ENCODE measurements at regions not wholly inside any gene's neighbourhood (a gene's known extent, or its start where the extent isn't known, plus 50 kb on each side); places are given as distances from the start of the nearest gene placed in this dataset.

GRCh38 chr3:197430934-197431333, 124.8 kb downstream of the BDH1 start:
- Histone ChIP-seq H3K27ac (ENCODE audit: low read length) (no peak overlapping the region), H3K9me3 (ENCODE audit: control insufficient read depth in 2 of 2, low read length in 2 of 2) (no peaks in the 10 kb centered on the region), H3K4me1 (ENCODE audit: control insufficient read depth, insufficient read depth, low read length) (peaks cover 2% of the 10 kb centered on the region), H3K36me3 (ENCODE audit: control insufficient read depth in 2 of 2, insufficient read depth in 2 of 2, low read length in 2 of 2) (no peaks in the 10 kb centered on the region), H3K4me3 (ENCODE audit: low read length in 2 of 2) (no peak overlapping the region), H3K27me3 (ENCODE audit: control insufficient read depth in 1 of 2, insufficient read depth in 2 of 2, low read length in 2 of 2) (peaks cover 0 to 6% of the 10 kb centered on the region in 2 donors), H3K9ac (ENCODE audit: low read length in 2 of 2) (no peak overlapping the region)

GRCh38 chr3:197430502-197430901, 125.3 kb downstream of the BDH1 start:
- no peak overlapping the region for H3K27ac ChIP-seq (ENCODE audit: low read length)
- H3K9me3 ChIP-seq (ENCODE audit: control insufficient read depth in 2 of 2, low read length in 2 of 2), result no peaks in the 10 kb centered on the region
- no peak overlapping the region for H3K4me3 ChIP-seq (ENCODE audit: low read length in 2 of 2)
- no peaks in the 10 kb centered on the region for H3K36me3 ChIP-seq (ENCODE audit: control insufficient read depth in 2 of 2, insufficient read depth in 2 of 2, low read length in 2 of 2)
- no peak overlapping the region for H3K9ac ChIP-seq (ENCODE audit: low read length in 2 of 2)
- peaks cover 0 to 6% of the 10 kb centered on the region in 2 donors for H3K27me3 ChIP-seq (ENCODE audit: control insufficient read depth in 1 of 2, insufficient read depth in 2 of 2, low read length in 2 of 2)
- peaks cover 2% of the 10 kb centered on the region for H3K4me1 ChIP-seq (ENCODE audit: control insufficient read depth, insufficient read depth, low read length)

GRCh38 chr3:197428952-197429351, 126.8 kb downstream of the BDH1 start:
- Histone ChIP-seq H3K9ac (ENCODE audit: low read length in 2 of 2) (no peak overlapping the region), H3K4me3 (ENCODE audit: low read length in 2 of 2) (no peak overlapping the region), H3K27ac (ENCODE audit: low read length) (no peak overlapping the region), H3K36me3 (ENCODE audit: control insufficient read depth in 2 of 2, insufficient read depth in 2 of 2, low read length in 2 of 2) (no peaks in the 10 kb centered on the region), H3K4me1 (ENCODE audit: control insufficient read depth, insufficient read depth, low read length) (peaks cover 2% of the 10 kb centered on the region), H3K27me3 (ENCODE audit: control insufficient read depth in 1 of 2, insufficient read depth in 2 of 2, low read length in 2 of 2) (peaks cover 0 to 6% of the 10 kb centered on the region in 2 donors), H3K9me3 (ENCODE audit: control insufficient read depth in 2 of 2, low read length in 2 of 2) (no peaks in the 10 kb centered on the region)

- no peak overlapping the region for H3K9ac ChIP-seq (ENCODE audit: low read length in 2 of 2)
- no peaks in the 10 kb centered on the region for H3K9me3 ChIP-seq (ENCODE audit: control insufficient read depth in 2 of 2, low read length in 2 of 2)
- H3K36me3 ChIP-seq (ENCODE audit: control insufficient read depth in 2 of 2, insufficient read depth in 2 of 2, low read length in 2 of 2), result no peaks in the 10 kb centered on the region
- H3K4me3 ChIP-seq (ENCODE audit: low read length in 2 of 2), result no peak overlapping the region
- peaks cover 0 to 9% of the 10 kb centered on the region in 2 donors for H3K27me3 ChIP-seq (ENCODE audit: control insufficient read depth in 1 of 2, insufficient read depth in 2 of 2, low read length in 2 of 2)
- peaks cover 2% of the 10 kb centered on the region for H3K4me1 ChIP-seq (ENCODE audit: control insufficient read depth, insufficient read depth, low read length)
- no peak overlapping the region for H3K27ac ChIP-seq (ENCODE audit: low read length)
Measured at GRCh38 chr3:197428117-197428801, 127.5 kb downstream of the BDH1 start.

- peaks cover 2% of the 10 kb centered on the region for H3K4me1 ChIP-seq (ENCODE audit: control insufficient read depth, insufficient read depth, low read length)
- H3K4me3 ChIP-seq (ENCODE audit: low read length in 2 of 2), result no peak overlapping the region
- H3K9me3 ChIP-seq (ENCODE audit: control insufficient read depth in 2 of 2, low read length in 2 of 2), result no peaks in the 10 kb centered on the region
- H3K27me3 ChIP-seq (ENCODE audit: control insufficient read depth in 1 of 2, insufficient read depth in 2 of 2, low read length in 2 of 2), result peaks cover 0 to 13% of the 10 kb centered on the region in 2 donors
- no peaks in the 10 kb centered on the region for H3K36me3 ChIP-seq (ENCODE audit: control insufficient read depth in 2 of 2, insufficient read depth in 2 of 2, low read length in 2 of 2)
- H3K27ac ChIP-seq (ENCODE audit: low read length), result no peak overlapping the region
- H3K9ac ChIP-seq (ENCODE audit: low read length in 2 of 2), result no peak overlapping the region
Measured at GRCh38 chr3:197427021-197427420, 128.6 kb upstream of the DLG1 start.

- peaks cover 2% of the 10 kb centered on the region for H3K4me1 ChIP-seq (ENCODE audit: control insufficient read depth, insufficient read depth, low read length)
Measured at GRCh38 chr3:197426121-197426566, 127.7 kb upstream of the DLG1 start.

GRCh38 chr3:197425485-197426120, 127.2 kb upstream of the DLG1 start:
- H3K36me3 ChIP-seq (ENCODE audit: control insufficient read depth in 2 of 2, insufficient read depth in 2 of 2, low read length in 2 of 2), result no peaks in the 10 kb centered on the region
- H3K4me1 ChIP-seq (ENCODE audit: control insufficient read depth, insufficient read depth, low read length), result peaks cover 2% of the 10 kb centered on the region
- H3K4me3 ChIP-seq (ENCODE audit: low read length in 2 of 2), result no peak overlapping the region
- H3K9me3 ChIP-seq (ENCODE audit: control insufficient read depth in 2 of 2, low read length in 2 of 2), result no peaks in the 10 kb centered on the region
- no peak overlapping the region for H3K9ac ChIP-seq (ENCODE audit: low read length in 2 of 2)
- H3K27ac ChIP-seq (ENCODE audit: low read length), result no peak overlapping the region
- peaks cover 0 to 15% of the 10 kb centered on the region in 2 donors for H3K27me3 ChIP-seq (ENCODE audit: control insufficient read depth in 1 of 2, insufficient read depth in 2 of 2, low read length in 2 of 2)

More at GRCh38 chr3:197426121-197426566, 127.7 kb upstream of the DLG1 start:
- Histone ChIP-seq H3K9ac (ENCODE audit: low read length in 2 of 2) (no peak overlapping the region), H3K4me3 (ENCODE audit: low read length in 2 of 2) (no peak overlapping the region), H3K27me3 (ENCODE audit: control insufficient read depth in 1 of 2, insufficient read depth in 2 of 2, low read length in 2 of 2) (peaks cover 0 to 13% of the 10 kb centered on the region in 2 donors), H3K36me3 (ENCODE audit: control insufficient read depth in 2 of 2, insufficient read depth in 2 of 2, low read length in 2 of 2) (no peaks in the 10 kb centered on the region), H3K27ac (ENCODE audit: low read length) (no peak overlapping the region), H3K9me3 (ENCODE audit: control insufficient read depth in 2 of 2, low read length in 2 of 2) (no peaks in the 10 kb centered on the region)

GRCh38 chr3:197424674-197425484, 126.5 kb upstream of the DLG1 start:
- Histone ChIP-seq H3K9ac (ENCODE audit: low read length in 2 of 2) (no peak overlapping the region), H3K27me3 (ENCODE audit: control insufficient read depth in 1 of 2, insufficient read depth in 2 of 2, low read length in 2 of 2) (peaks cover 0 to 15% of the 10 kb centered on the region in 2 donors), H3K27ac (ENCODE audit: low read length) (no peak overlapping the region), H3K4me1 (ENCODE audit: control insufficient read depth, insufficient read depth, low read length) (peaks cover 2% of the 10 kb centered on the region), H3K9me3 (ENCODE audit: control insufficient read depth in 2 of 2, low read length in 2 of 2) (no peaks in the 10 kb centered on the region), H3K36me3 (ENCODE audit: control insufficient read depth in 2 of 2, insufficient read depth in 2 of 2, low read length in 2 of 2) (no peaks in the 10 kb centered on the region), H3K4me3 (ENCODE audit: low read length in 2 of 2) (no peak overlapping the region)

- H3K4me1 ChIP-seq (ENCODE audit: control insufficient read depth, insufficient read depth, low read length), result peaks cover 2% of the 10 kb centered on the region
- H3K36me3 ChIP-seq (ENCODE audit: control insufficient read depth in 2 of 2, insufficient read depth in 2 of 2, low read length in 2 of 2), result no peaks in the 10 kb centered on the region
- no peaks in the 10 kb centered on the region for H3K9me3 ChIP-seq (ENCODE audit: control insufficient read depth in 2 of 2, low read length in 2 of 2)
- H3K27me3 ChIP-seq (ENCODE audit: control insufficient read depth in 1 of 2, insufficient read depth in 2 of 2, low read length in 2 of 2), result peaks cover 0 to 15% of the 10 kb centered on the region in 2 donors
- no peak overlapping the region for H3K9ac ChIP-seq (ENCODE audit: low read length in 2 of 2)
- no peak overlapping the region for H3K27ac ChIP-seq (ENCODE audit: low read length)
- H3K4me3 ChIP-seq (ENCODE audit: low read length in 2 of 2), result no peak overlapping the region
Measured at GRCh38 chr3:197424266-197424665, 125.9 kb upstream of the DLG1 start.

GRCh38 chr3:197423376-197423775, 125.0 kb upstream of the DLG1 start:
- Histone ChIP-seq H3K9me3 (ENCODE audit: control insufficient read depth in 2 of 2, low read length in 2 of 2) (no peaks in the 10 kb centered on the region), H3K4me1 (ENCODE audit: control insufficient read depth, insufficient read depth, low read length) (peaks cover 2% of the 10 kb centered on the region), H3K27me3 (ENCODE audit: control insufficient read depth in 1 of 2, insufficient read depth in 2 of 2, low read length in 2 of 2) (peaks cover 0 to 15% of the 10 kb centered on the region in 2 donors), H3K9ac (ENCODE audit: low read length in 2 of 2) (no peak overlapping the region), H3K27ac (ENCODE audit: low read length) (no peak overlapping the region), H3K4me3 (ENCODE audit: low read length in 2 of 2) (no peak overlapping the region), H3K36me3 (ENCODE audit: control insufficient read depth in 2 of 2, insufficient read depth in 2 of 2, low read length in 2 of 2) (no peaks in the 10 kb centered on the region)
